SH-SY5Y (cell line): ENCODE measurements at regions not wholly inside any gene's neighbourhood (a gene's known extent, or its start where the extent isn't known, plus 50 kb on each side); places are given as distances from the start of the nearest gene placed in this dataset.

Experiments
- GATA2 ChIP-seq: IDR thresholded peaks from 2 replicates; pipeline ENCODE4 v1.6.1; 2011; ENCODE audit warnings: mild to moderate bottlenecking, low read depth, low read length
- GATA3 ChIP-seq: IDR thresholded peaks from 2 replicates; pipeline ENCODE4 v1.6.1; 2011; ENCODE audit warnings: low read depth, mild to moderate bottlenecking, low read length, moderate library complexity

- TF ChIP-seq GATA2 (no peak), GATA3 (no peak)
Observed at GRCh38 chr2:41847744-41848441, 199.9 kb upstream of the PKDCC start.
